Transverse colon (tissue), 3 donors: ENCODE measurements at regions not wholly inside any gene's neighbourhood (a gene's known extent, or its start where the extent isn't known, plus 50 kb on each side); places are given as distances from the start of the nearest gene placed in this dataset.

Experiments
- EP300 ChIP-seq: sonication (generic); formaldehyde crosslinking; IDR thresholded peaks from one replicate; pipeline ENCODE4 v1.6.1; 2017; ENCODE audit warnings: antibody characterized with exemption, low read depth
- POLR2A ChIP-seq: fragments of 450-650 bp; IDR thresholded peaks from one replicate; pipeline ENCODE4 v1.6.1; 2016; ENCODE audit warnings: antibody characterized with exemption, mild to moderate bottlenecking, moderate library complexity
- TF ChIP-seq, protein P1 (sequence below), 5 experiments: fragments of 200-600 bp in 3 of 5; fragments of 450-650 bp in 2 of 5; sonication (generic) in 3 of 5; IDR thresholded peaks; 1 replicate in 2 of 5; 2 replicates in 3 of 5; pipeline ENCODE4 v1.5.1; 2016 to 2017; ENCODE audit warnings: antibody characterized with exemption in 5 of 5, inconsistent platforms in 3 of 5, mild to moderate bottlenecking in 2 of 5, moderate library complexity in 1 of 5

DNA sequence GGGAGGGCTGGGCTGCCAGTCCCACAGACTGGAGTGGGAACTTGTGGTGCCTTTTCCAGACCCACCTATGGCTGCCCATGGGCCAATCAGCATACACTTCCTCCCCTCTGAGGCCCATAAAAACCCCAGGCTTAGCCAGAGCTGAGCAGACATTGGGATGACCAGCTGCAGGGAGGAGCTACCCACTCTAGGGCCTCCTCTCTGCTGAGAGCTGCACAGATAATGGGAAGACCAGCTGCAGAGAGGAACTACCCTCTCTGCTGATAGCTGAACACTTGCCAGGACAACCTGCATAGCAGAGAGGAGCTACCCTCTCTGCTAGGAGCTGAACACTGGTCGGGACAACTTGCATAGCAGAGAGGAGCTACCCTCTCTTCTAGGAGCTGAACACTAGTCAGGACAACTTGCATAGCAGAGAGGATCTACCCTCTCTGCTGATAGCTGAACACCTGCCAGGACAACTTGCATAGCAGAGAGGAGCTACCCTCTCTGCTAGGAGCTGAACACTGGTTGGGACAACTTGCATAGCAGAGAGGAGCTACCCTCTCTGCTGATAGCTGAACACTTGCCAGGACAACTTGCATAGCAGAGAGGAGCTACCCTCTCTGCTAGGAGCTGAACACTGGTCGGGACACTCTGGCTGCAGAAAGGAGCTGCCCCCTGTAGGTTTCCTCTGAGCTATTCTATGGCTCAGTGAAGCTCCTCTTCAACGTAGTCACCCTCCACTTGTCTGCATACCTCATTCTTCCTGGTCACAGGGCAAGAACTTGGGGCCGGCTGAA lies 88.3 kb upstream of the CACUL1 start:
- TF ChIP-seq, protein P1, sequence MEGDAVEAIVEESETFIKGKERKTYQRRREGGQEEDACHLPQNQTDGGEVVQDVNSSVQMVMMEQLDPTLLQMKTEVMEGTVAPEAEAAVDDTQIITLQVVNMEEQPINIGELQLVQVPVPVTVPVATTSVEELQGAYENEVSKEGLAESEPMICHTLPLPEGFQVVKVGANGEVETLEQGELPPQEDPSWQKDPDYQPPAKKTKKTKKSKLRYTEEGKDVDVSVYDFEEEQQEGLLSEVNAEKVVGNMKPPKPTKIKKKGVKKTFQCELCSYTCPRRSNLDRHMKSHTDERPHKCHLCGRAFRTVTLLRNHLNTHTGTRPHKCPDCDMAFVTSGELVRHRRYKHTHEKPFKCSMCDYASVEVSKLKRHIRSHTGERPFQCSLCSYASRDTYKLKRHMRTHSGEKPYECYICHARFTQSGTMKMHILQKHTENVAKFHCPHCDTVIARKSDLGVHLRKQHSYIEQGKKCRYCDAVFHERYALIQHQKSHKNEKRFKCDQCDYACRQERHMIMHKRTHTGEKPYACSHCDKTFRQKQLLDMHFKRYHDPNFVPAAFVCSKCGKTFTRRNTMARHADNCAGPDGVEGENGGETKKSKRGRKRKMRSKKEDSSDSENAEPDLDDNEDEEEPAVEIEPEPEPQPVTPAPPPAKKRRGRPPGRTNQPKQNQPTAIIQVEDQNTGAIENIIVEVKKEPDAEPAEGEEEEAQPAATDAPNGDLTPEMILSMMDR (IDR thresholded peaks at IDR 0.05) = no peak
- no peak for TF ChIP-seq POLR2A
- no peak for TF ChIP-seq EP300
